ENCODE measurements at regions not wholly inside any gene's neighbourhood (a gene's known extent, or its start where the extent isn't known, plus 50 kb on each side); places are given as distances from the start of the nearest gene placed in this dataset.

DNA sequence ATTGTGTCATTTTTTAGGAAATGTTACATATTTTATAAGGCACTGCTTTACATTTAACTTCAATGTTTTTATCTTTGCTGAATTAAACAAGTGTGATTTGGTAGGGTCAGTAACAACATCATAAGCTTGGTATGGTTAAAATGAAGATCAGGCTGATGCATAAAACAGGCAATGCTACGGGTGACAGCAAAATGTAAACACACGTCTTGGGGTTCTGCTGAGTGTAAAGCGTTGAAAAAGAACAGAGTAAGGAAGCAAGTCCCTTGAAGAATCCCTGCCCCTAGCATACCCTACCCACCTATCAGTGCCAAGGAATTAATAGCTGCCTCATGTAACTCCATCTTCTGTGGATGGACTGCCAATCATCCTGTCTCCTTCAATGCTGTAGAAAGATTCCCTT, 157.0 kb downstream of the CBLL2 start:
- TF ChIP-seq, protein P1, sequence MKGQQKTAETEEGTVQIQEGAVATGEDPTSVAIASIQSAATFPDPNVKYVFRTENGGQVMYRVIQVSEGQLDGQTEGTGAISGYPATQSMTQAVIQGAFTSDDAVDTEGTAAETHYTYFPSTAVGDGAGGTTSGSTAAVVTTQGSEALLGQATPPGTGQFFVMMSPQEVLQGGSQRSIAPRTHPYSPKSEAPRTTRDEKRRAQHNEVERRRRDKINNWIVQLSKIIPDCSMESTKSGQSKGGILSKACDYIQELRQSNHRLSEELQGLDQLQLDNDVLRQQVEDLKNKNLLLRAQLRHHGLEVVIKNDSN (IDR thresholded peaks at IDR 0.05) = no peak
- no peak for TF ChIP-seq YY1 (IDR thresholded peaks at IDR 0.05; ENCODE audit: low read depth)
- no peak for TF ChIP-seq EGR1 (IDR thresholded peaks at IDR 0.05)
- no peak for TF ChIP-seq TCF12 (IDR thresholded peaks at IDR 0.05; ENCODE audit: low read depth)
- TF ChIP-seq, protein P2, sequence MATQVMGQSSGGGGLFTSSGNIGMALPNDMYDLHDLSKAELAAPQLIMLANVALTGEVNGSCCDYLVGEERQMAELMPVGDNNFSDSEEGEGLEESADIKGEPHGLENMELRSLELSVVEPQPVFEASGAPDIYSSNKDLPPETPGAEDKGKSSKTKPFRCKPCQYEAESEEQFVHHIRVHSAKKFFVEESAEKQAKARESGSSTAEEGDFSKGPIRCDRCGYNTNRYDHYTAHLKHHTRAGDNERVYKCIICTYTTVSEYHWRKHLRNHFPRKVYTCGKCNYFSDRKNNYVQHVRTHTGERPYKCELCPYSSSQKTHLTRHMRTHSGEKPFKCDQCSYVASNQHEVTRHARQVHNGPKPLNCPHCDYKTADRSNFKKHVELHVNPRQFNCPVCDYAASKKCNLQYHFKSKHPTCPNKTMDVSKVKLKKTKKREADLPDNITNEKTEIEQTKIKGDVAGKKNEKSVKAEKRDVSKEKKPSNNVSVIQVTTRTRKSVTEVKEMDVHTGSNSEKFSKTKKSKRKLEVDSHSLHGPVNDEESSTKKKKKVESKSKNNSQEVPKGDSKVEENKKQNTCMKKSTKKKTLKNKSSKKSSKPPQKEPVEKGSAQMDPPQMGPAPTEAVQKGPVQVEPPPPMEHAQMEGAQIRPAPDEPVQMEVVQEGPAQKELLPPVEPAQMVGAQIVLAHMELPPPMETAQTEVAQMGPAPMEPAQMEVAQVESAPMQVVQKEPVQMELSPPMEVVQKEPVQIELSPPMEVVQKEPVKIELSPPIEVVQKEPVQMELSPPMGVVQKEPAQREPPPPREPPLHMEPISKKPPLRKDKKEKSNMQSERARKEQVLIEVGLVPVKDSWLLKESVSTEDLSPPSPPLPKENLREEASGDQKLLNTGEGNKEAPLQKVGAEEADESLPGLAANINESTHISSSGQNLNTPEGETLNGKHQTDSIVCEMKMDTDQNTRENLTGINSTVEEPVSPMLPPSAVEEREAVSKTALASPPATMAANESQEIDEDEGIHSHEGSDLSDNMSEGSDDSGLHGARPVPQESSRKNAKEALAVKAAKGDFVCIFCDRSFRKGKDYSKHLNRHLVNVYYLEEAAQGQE (IDR thresholded peaks at IDR 0.05; ENCODE audit: low read depth) = no peak
- no peak for TF ChIP-seq TEAD4 (IDR thresholded peaks at IDR 0.05)
- TF ChIP-seq, protein P3, sequence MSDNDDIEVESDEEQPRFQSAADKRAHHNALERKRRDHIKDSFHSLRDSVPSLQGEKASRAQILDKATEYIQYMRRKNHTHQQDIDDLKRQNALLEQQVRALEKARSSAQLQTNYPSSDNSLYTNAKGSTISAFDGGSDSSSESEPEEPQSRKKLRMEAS (IDR thresholded peaks at IDR 0.05) = no peak
- no peak for TF ChIP-seq FOXM1 (IDR thresholded peaks at IDR 0.05; ENCODE audit: borderline replicate concordance, low read depth)

DNA sequence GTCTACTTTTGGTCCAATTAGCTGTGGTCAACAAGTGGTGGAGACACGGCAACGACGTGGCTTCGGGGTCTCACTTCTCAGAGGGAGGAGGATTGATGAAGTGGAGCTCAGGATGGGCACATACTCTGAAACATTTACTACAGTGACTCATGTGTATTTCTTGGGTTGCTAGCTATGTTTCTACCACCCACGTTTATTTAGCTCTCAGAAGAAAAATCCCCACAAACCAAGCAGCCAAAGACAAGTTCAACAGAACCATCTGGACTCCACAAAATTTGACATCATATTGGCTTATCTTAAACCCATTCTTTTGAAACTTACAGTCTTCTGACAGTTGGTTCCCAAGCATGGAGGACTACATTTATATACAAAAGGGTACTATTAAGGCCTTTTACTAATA, 158.0 kb downstream of the CBLL2 start:
- no peak for TF ChIP-seq TEAD4 (IDR thresholded peaks at IDR 0.05)
- TF ChIP-seq, protein P1 (IDR thresholded peaks at IDR 0.05) = no peak
- no peak for TF ChIP-seq NFIC (IDR thresholded peaks at IDR 0.05)
- no peak for TF ChIP-seq ZBTB7A (IDR thresholded peaks at IDR 0.05; ENCODE audit: low read depth)
- no peak for TF ChIP-seq FOXM1 (IDR thresholded peaks at IDR 0.05; ENCODE audit: borderline replicate concordance, low read depth)
- no peak for TF ChIP-seq TAF1 (IDR thresholded peaks at IDR 0.05; ENCODE audit: low read depth)
- no peak for TF ChIP-seq RAD21 (IDR thresholded peaks at IDR 0.05; ENCODE audit: low read depth)
- no peak for TF ChIP-seq TCF12 (IDR thresholded peaks at IDR 0.05; ENCODE audit: low read depth)
- TF ChIP-seq EP300 (IDR thresholded peaks at IDR 0.05; ENCODE audit: borderline replicate concordance) = no peak
- TF ChIP-seq EGR1 (IDR thresholded peaks at IDR 0.05) = no peak
- TF ChIP-seq, protein P2 (IDR thresholded peaks at IDR 0.05; ENCODE audit: low read depth) = no peak
- TF ChIP-seq CEBPB (IDR thresholded peaks at IDR 0.05) = no peak
- TF ChIP-seq YY1 (IDR thresholded peaks at IDR 0.05; ENCODE audit: low read depth) = no peak
- TF ChIP-seq, protein P3 (IDR thresholded peaks at IDR 0.05) = no peak
- TF ChIP-seq CREB1 (IDR thresholded peaks at IDR 0.05; ENCODE audit: low read depth) = no peak

DNA sequence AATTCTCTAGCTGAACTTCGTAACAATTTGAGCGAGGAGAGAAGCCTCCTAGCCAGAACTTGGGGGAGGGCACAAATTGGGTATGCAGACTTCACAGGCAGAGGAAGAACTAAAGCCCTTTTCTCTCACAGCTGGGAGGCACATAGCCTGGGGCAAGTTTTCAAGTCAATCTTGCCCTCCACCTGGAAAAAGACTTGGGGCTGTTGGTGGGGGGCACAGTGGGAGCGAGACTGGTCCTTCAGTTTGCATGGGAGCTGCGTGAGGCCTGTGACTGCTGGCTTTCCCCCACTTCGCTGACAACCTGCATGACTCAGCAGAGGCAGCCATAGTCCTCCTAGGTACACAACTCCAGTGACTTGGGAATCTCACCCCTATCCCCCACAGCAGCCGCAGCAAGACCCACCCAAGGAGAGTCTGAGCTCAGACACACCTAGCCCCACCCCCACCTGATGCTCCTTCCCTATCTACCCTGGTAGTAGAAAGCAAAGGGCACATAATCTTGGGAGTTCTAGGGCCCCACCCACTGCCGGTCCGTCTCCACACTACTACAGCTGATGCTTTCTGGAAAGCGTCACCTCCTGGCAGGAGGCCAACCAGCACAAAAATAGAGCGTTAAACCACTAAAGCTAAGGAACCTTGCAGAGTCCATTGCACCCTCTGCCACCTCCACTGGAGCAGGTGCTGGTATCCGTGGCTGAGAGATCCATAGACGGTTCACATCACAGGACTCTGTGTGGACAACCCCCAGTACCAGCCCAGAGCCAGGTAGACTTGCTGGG, 160.8 kb downstream of the CBLL2 start:
- no peak for TF ChIP-seq ZBTB7A (IDR thresholded peaks at IDR 0.05; ENCODE audit: low read depth)
- TF ChIP-seq, protein P2 (IDR thresholded peaks at IDR 0.05; ENCODE audit: low read depth) = no peak
- TF ChIP-seq TCF12 (IDR thresholded peaks at IDR 0.05; ENCODE audit: low read depth) = no peak
- TF ChIP-seq CEBPB (IDR thresholded peaks at IDR 0.05) = no peak
- no peak for TF ChIP-seq CREB1 (IDR thresholded peaks at IDR 0.05; ENCODE audit: low read depth)
- TF ChIP-seq EGR1 (IDR thresholded peaks at IDR 0.05) = no peak
- no peak for TF ChIP-seq FOXM1 (IDR thresholded peaks at IDR 0.05; ENCODE audit: borderline replicate concordance, low read depth)
- TF ChIP-seq EP300 (IDR thresholded peaks at IDR 0.05; ENCODE audit: borderline replicate concordance) = no peak
- no peak for TF ChIP-seq NFIC (IDR thresholded peaks at IDR 0.05)
- TF ChIP-seq, protein P1 (IDR thresholded peaks at IDR 0.05) = no peak
- no peak for TF ChIP-seq TAF1 (IDR thresholded peaks at IDR 0.05; ENCODE audit: low read depth)

DNA sequence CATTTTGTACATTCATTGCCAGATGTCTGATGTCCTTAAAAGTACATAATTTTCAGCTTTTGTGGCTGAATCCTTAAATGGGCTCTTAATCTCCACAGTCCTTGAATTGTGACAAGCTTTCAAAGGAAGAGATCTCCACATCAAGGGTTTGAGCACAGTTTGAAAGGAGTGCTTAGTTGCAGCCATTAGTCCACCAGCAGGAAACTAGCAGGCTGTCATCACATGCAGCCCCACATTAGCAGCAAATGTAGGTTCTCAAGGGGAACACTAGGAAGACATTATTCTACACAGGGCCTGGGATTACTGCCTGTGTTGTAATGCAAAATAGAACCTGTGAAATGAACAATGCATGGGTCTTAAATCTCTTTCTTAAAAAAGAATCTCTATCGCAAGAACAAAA, 173.2 kb downstream of the CBLL2 start:
- no peak for TF ChIP-seq YY1 (IDR thresholded peaks at IDR 0.05; ENCODE audit: low read depth)
- no peak for TF ChIP-seq TEAD4 (IDR thresholded peaks at IDR 0.05)
- no peak for TF ChIP-seq RAD21 (IDR thresholded peaks at IDR 0.05; ENCODE audit: low read depth)
- no peak for TF ChIP-seq TAF1 (IDR thresholded peaks at IDR 0.05; ENCODE audit: low read depth)
